Astrocyte (in vitro differentiated cells and primary cell): ENCODE measurements at regions not wholly inside any gene's neighbourhood (a gene's known extent, or its start where the extent isn't known, plus 50 kb on each side); places are given as distances from the start of the nearest gene placed in this dataset.

ENCODE experiments used
- CTCF ChIP-seq: IDR thresholded peaks from 2 replicates; pipeline ENCODE4 v1.5.1; 2011; ENCODE audit warnings: low read depth, mild to moderate bottlenecking, inconsistent platforms, low read length, moderate library complexity; ENCODE audit not compliant: insufficient read depth
- EZH2 ChIP-seq: IDR thresholded peaks from 2 replicates; pipeline ENCODE4 v1.6.1; 2012; ENCODE audit warnings: mild to moderate bottlenecking, low read length, inconsistent platforms; ENCODE audit not compliant: insufficient read depth

- TF ChIP-seq EZH2 (no peak), CTCF (no peak)
These were observed 277.7 kb upstream of the RIMS1 start for GRCh38 chr6:71608646-71609045.
